GM12864 (cell line): ENCODE measurements at regions not wholly inside any gene's neighbourhood (a gene's known extent, or its start where the extent isn't known, plus 50 kb on each side); places are given as distances from the start of the nearest gene placed in this dataset.

Source experiments
- DNase-seq: peaks from one replicate; pipeline ENCODE4 v3.0.0-alpha.2; 2011; ENCODE audit warnings: low read depth
- H3K4me3 ChIP-seq: 2 replicates; pipeline ENCODE4 v1.5.1; 2011; ENCODE audit warnings: mild to moderate bottlenecking, low read depth, low read length, control low read depth
- TF ChIP-seq, protein P1 (sequence below): IDR thresholded peaks from 2 replicates; pipeline ENCODE4 v1.5.1; 2011; ENCODE audit warnings: low read depth, mild to moderate bottlenecking, moderate library complexity, low read length, control low read depth, inconsistent platforms; ENCODE audit errors: missing control alignments

DNA sequence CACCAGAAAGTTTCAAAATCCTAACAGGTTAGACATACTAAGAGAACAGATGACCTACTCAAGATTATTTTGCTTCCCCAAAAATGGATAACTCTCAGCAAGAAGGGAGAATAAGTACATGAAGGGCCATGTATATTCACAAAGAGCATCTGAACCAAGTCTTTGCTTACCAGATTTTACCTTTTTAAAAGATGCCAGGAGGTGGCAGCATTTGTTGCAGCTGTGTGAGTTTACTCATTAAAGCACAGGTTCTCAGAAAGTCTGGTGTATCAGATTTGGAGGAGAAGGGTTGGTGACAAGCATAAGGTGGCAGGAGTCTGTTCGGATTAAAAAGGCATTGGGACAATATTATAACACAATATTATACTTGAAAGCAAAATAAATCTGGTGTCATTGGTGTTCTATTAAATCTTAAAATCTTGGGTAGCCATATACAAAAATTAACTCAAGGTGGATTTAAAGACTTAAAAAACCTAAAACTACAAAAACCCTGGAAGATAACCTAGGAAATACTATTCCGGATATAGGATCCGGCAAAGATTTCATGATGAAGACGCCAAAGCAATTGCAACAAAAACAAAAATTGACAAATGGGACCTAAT, 51.3 kb upstream of the NFKB1 start:
- DNase-seq = peak; percentile 36
- TF ChIP-seq, protein P1, sequence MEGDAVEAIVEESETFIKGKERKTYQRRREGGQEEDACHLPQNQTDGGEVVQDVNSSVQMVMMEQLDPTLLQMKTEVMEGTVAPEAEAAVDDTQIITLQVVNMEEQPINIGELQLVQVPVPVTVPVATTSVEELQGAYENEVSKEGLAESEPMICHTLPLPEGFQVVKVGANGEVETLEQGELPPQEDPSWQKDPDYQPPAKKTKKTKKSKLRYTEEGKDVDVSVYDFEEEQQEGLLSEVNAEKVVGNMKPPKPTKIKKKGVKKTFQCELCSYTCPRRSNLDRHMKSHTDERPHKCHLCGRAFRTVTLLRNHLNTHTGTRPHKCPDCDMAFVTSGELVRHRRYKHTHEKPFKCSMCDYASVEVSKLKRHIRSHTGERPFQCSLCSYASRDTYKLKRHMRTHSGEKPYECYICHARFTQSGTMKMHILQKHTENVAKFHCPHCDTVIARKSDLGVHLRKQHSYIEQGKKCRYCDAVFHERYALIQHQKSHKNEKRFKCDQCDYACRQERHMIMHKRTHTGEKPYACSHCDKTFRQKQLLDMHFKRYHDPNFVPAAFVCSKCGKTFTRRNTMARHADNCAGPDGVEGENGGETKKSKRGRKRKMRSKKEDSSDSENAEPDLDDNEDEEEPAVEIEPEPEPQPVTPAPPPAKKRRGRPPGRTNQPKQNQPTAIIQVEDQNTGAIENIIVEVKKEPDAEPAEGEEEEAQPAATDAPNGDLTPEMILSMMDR = peak; percentile 55
- H3K4me3 ChIP-seq = no peak overlapping the region

DNA sequence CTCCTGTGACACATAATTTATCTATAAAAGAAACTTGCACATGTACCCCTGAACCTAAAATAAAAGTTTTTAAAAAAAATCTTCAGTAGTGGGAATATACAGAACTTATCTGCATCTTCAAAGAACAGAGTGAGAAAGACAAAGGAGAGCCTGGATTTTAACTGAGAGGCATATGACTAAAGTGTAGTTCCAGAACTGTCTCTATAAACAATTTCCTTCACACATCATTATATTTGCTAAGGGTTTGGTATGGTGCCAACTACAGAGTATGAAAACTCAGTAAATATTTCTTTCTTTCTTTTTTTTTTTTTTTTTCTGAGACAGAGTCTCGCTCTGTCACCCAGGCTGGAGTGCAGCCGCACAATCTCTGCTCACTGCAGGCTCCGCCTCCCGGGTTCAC, 49.9 kb upstream of the NFKB1 start:
- no peak overlapping the region for H3K4me3 ChIP-seq
- DNase-seq = no peak
- TF ChIP-seq, protein P1 = no peak
